ENCODE measurements at regions not wholly inside any gene's neighbourhood (a gene's known extent, or its start where the extent isn't known, plus 50 kb on each side); places are given as distances from the start of the nearest gene placed in this dataset.

DNA sequence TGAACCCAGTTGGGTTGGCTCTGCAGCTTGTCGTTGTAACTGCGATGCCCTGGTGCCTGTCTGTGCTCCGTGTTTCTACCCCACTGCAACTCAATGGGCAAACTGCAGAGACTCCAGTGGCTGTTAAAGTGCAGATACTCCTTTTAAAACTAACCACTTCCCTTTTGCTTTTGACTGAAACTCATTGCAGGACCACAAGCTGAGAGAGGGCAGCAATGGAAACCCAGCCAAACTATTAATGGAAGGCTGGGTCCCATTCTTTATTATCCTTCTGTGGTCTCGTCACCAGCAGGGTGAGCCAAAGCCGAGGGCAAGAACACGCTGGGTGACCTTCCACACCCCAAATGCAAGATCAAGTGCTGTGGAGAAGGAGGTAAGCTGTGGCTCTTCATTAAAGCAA is 910.4 kb downstream of the VRK1 start:
- TF ChIP-seq, protein P1, sequence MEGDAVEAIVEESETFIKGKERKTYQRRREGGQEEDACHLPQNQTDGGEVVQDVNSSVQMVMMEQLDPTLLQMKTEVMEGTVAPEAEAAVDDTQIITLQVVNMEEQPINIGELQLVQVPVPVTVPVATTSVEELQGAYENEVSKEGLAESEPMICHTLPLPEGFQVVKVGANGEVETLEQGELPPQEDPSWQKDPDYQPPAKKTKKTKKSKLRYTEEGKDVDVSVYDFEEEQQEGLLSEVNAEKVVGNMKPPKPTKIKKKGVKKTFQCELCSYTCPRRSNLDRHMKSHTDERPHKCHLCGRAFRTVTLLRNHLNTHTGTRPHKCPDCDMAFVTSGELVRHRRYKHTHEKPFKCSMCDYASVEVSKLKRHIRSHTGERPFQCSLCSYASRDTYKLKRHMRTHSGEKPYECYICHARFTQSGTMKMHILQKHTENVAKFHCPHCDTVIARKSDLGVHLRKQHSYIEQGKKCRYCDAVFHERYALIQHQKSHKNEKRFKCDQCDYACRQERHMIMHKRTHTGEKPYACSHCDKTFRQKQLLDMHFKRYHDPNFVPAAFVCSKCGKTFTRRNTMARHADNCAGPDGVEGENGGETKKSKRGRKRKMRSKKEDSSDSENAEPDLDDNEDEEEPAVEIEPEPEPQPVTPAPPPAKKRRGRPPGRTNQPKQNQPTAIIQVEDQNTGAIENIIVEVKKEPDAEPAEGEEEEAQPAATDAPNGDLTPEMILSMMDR (IDR thresholded peaks at IDR 0.05) = no peak
- ATAC-seq (ENCODE audit: low FRiP score) = no peak
- DNase-seq (ENCODE audit: low spot score) = no peak

DNA sequence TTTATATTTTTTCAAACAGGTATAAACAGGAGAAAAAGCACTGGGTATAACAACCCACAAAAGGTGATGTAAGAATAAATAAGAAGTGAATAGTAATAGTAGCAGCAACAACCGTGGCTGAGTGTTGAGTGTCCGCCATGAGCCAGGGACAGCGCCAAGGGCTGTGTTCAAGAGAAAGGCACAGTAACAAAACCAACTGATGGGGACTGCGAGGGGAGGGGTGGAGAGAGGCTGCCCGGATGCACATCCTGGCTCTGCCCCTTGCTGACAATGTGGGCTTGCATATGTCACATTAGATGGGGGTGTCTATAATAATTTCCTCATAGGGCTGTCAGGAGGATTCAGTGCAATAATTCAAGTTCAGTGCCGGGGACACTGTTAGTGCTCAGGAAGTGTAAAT is 912.4 kb downstream of the VRK1 start:
- TF ChIP-seq, protein P1 (IDR thresholded peaks at IDR 0.05) = no peak
- no peak for ATAC-seq (ENCODE audit: low FRiP score)
- DNase-seq (ENCODE audit: low spot score) = no peak

DNA sequence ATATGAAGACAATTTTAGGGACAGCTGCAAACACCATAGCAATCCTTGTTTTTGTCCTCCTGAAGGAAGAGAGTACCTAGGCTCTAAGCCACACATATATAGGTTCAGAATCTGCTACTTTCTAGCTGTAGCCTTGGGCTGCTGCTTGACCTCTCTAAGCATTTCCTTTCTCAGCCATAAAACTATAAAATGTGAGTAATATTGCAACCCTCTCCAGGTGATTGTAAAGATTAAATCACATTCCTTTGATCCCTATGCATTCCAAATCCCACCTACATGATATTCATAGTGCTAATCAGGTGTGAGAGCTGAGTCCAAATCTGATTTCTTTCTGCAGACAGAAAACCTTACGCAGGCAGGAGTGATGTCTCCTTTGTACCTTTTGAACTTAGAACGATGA is 913.5 kb downstream of the VRK1 start:
- TF ChIP-seq, protein P1 (IDR thresholded peaks at IDR 0.05) = no peak
- no peak for ATAC-seq (ENCODE audit: low FRiP score)
- no peak for DNase-seq (ENCODE audit: low spot score)

DNA sequence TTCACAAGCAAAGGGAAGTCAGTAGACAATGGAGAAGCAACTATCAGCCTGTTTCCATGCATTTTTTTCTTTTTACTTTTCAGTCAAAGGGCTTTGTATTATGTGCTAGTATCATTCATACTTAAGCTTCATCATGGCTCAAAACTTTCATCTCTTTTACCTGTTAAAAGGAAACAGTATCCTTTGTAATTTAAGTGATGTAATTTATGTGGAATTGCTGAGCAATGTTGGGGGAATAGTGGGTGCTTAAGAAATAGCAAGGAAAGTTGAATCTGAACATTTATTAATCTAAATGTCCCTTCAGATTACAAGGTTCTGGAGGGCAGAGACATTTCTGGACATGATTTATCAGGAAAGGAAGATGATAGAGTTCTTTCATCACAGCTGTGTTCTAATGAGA is 915.3 kb downstream of the VRK1 start:
- ATAC-seq (ENCODE audit: low FRiP score) (no peak), DNase-seq (ENCODE audit: low spot score) (no peak)
- TF ChIP-seq, protein P1 (IDR thresholded peaks at IDR 0.05) = no peak

DNA sequence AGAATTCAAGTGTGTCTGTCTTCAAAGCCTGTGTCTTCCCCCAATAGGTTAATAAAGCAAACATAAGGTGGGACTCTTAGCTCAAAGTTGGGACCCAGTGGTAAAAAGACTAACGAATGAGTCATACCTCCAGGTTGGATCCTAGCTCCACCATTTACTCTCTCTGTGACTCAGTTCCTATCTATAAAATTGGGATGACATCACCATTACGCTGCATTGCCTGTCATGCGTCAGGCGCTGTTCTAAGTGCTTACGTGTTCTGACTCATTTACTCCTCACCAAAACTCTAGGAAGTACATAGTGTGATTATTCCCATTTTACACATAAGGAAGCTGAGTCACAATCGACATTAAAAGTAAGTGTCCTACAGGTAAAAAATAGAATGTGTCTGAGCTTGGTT is 915.8 kb downstream of the VRK1 start:
- ATAC-seq (ENCODE audit: low FRiP score) = no peak
- DNase-seq (ENCODE audit: low spot score) = no peak
- TF ChIP-seq, protein P1 (IDR thresholded peaks at IDR 0.05) = no peak

DNA sequence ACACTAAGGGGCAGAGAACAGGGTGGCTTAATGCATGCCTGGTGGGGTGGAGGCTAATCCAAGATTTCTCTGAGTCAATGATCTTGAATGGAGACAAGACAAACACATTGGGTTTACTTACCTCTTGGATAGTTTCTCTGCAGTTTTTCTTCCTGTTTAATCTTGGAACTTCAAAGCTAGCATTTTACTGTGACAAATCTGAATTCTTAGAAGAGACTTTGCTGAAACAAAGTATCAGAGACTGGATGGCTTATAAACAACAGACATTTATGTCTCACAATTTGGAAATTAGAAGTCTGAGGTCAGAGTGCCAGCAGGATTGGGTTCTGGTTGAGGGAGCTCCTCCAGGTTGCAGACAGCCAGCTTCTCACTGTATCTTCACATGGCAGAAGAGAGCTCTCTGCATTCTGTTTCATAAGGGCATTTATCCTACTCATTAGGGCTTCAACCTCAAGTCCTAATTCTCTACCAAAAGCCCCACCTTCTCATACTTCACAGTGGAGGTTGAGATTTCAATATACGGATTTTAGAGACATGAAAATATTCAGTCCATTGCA is 921.8 kb downstream of the VRK1 start:
- TF ChIP-seq, protein P1 (IDR thresholded peaks at IDR 0.05) = no peak
- DNase-seq (ENCODE audit: low spot score) = no peak
- ATAC-seq (ENCODE audit: low FRiP score) = no peak

DNA sequence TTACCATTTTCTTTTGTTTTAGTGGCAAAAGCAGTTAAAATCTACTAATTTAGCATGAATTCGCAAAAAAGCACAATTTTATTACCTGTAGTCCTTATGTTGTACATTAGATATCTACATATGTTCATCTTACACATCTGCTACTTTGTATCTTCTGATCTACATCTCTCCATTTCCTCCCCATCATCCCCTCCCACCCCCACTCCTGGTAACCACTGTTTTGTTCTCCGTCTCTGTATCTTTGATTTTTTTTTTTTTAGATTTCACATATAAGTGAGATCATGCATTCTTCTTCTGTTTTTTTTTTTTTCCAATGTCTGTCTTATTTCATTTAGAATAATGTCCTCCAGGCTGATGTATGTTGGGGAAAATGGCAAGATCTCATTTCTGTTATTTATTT is 922.7 kb downstream of the VRK1 start:
- no peak for ATAC-seq (ENCODE audit: low FRiP score)
- TF ChIP-seq, protein P1 (IDR thresholded peaks at IDR 0.05) = no peak
- no peak for DNase-seq (ENCODE audit: low spot score)

All from omental fat pad (tissue), 3 donors.